Iris pigment epithelial cell (primary cell): ENCODE measurements at regions not wholly inside any gene's neighbourhood (a gene's known extent, or its start where the extent isn't known, plus 50 kb on each side); places are given as distances from the start of the nearest gene placed in this dataset.

Source experiments
- DNase-seq: peaks from one replicate; pipeline ENCODE4 v3.0.0-alpha.2; 2011; ENCODE audit warnings: low read depth

- DNase-seq, result no peak
Observed at GRCh38 chr1:30316056-30316455, 407.3 kb downstream of the MATN1 start.

- DNase-seq, result peak; percentile 14
Observed at GRCh38 chr1:30315185-30315960, 408.0 kb downstream of the MATN1 start.

GRCh38 chr1:30314591-30314990 is 408.8 kb downstream of the MATN1 start:
- DNase-seq, result no peak

- no peak for DNase-seq
Observed at GRCh38 chr1:30313584-30313983, 409.8 kb downstream of the MATN1 start.

- DNase-seq, result no peak
Observed at GRCh38 chr1:30313176-30313575, 410.2 kb downstream of the MATN1 start.

- no peak for DNase-seq
Observed at GRCh38 chr1:30312226-30312625, 411.2 kb downstream of the MATN1 start.

GRCh38 chr1:30311749-30312148 is 411.6 kb downstream of the MATN1 start:
- DNase-seq, result no peak

GRCh38 chr1:30310966-30311742 is 412.2 kb downstream of the MATN1 start:
- DNase-seq, result no peak

- no peak for DNase-seq
Observed at GRCh38 chr1:30307182-30307581, 416.2 kb downstream of the MATN1 start.

GRCh38 chr1:30305519-30305918 is 417.9 kb downstream of the MATN1 start:
- DNase-seq, result no peak

GRCh38 chr1:30305061-30305460 is 418.3 kb downstream of the MATN1 start:
- DNase-seq, result no peak

- DNase-seq, result no peak
Observed at GRCh38 chr1:30304080-30304479, 419.3 kb downstream of the MATN1 start.

GRCh38 chr1:30303387-30303786 is 420.0 kb downstream of the MATN1 start:
- DNase-seq, result no peak

GRCh38 chr1:30302858-30303257 is 420.5 kb downstream of the MATN1 start:
- no peak for DNase-seq

GRCh38 chr1:30300669-30301068 is 422.7 kb downstream of the MATN1 start:
- DNase-seq, result no peak

- DNase-seq, result no peak
Observed at GRCh38 chr1:30299393-30299792, 424.0 kb downstream of the MATN1 start.

- no peak for DNase-seq
Observed at GRCh38 chr1:30295674-30296073, 427.7 kb downstream of the MATN1 start.

GRCh38 chr1:30295266-30295665 is 428.1 kb downstream of the MATN1 start:
- no peak for DNase-seq

- DNase-seq, result no peak
Observed at GRCh38 chr1:30294508-30294907, 428.9 kb downstream of the MATN1 start.

- no peak for DNase-seq
Observed at GRCh38 chr1:30292451-30292850, 430.9 kb downstream of the MATN1 start.

- DNase-seq, result no peak
Observed at GRCh38 chr1:30291526-30291925, 431.9 kb downstream of the MATN1 start.

GRCh38 chr1:30290581-30290980 is 432.8 kb downstream of the MATN1 start:
- no peak for DNase-seq

- no peak for DNase-seq
Observed at GRCh38 chr1:30287976-30288375, 435.4 kb downstream of the MATN1 start.
